HG02623 (cell line): ENCODE measurements at regions not wholly inside any gene's neighbourhood (a gene's known extent, or its start where the extent isn't known, plus 50 kb on each side); places are given as distances from the start of the nearest gene placed in this dataset.

Experiments
- ATAC-seq: cut with Tn5 transposase; IDR thresholded peaks from one replicate; pipeline ENCODE4 v1.9.1; 2021; ENCODE audit warnings: moderate library complexity; ENCODE audit not compliant: unreplicated experiment

DNA sequence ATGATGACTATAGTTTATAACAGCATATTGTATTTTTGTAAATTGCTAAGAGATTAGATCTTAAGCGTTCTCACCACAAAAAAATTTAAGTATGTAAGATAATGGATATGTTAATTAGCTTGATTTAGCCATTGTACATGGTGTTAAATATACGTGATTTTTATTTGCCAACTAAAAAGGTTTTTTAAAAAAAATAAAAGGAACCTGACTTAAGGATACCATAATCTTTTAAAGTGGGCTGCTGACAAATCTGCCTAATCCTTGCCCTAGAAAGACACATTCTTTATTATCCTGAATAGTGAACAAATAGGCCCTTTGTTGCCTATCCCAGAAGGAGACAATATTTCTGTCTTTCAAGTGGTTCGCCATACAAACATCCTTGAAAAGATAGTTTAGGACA is 94.6 kb upstream of the FAM47C start:
- ATAC-seq, result no peak

DNA sequence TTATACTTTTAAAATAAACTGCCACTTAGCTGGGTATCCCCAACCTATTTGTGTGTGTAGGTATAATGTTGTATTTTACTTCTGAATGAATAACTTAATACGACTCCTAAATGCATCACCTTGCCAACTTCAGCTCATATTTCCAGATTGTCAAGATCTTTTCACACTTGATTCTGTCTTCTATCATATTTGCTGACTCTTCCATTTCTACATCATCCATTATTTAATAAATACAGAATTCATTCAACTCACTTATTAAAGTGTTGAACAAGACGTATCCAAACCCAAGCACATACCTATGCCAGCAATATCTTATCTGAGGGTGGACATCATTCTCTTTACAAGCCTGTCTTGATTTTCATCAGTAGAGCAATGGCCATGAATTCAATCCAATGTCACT is 91.2 kb upstream of the FAM47C start:
- ATAC-seq, result no peak

DNA sequence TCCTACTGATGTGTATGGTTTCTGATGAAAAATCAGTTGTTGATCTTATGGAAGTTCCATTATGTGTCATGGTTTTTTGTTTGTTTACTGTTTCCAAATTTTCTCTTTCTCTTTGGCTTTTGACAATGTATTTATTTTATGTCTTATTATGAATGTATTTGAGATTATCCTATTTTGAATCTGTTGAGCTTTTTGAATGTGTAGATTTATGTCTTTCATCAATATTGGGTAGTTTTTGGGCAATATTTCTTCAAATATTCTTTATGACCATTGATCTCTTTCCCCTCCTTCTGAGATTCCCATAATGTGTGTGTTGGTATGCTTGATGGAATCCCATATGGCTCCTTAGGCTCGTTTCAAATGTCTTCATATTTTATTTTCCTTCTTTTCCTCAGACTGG is 80.5 kb upstream of the FAM47C start:
- ATAC-seq, result no peak

DNA sequence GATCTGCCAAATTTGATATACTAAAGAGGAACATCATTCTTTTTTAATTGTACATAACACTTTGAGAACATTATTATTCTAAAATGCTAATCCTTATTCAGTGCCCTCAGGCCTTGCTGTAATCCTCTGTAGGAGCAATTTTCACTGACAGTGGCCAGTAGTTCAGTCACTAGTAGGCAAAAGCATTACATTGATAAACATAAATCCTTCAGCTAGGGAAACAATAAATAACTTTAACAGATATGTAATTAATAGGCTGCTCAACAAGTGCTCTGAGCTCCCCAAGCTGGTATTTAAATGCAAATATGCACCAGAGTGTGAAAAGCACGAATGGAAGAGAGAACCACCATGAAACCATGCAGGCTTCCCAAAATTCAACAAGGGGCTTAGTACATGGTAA is 77.7 kb upstream of the FAM47C start:
- no peak for ATAC-seq

DNA sequence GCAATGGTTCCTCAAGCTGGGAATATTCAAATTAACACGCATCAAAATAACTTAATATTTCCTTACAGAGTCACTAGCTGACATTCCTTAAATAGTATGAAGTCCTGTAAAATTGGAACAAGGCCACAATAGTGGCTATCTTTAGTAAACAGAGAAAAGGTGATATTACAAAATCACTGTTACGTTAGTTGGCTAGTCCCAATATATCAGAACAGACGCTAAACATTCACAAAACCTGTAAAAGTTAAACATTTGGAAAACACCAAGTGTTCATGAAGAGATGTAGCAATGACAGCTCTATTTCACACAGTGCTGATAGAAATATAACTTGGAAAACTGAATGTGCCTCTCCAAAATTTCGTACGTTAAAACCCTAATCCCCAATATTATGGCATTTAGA is 61.0 kb upstream of the FAM47C start:
- no peak for ATAC-seq

DNA sequence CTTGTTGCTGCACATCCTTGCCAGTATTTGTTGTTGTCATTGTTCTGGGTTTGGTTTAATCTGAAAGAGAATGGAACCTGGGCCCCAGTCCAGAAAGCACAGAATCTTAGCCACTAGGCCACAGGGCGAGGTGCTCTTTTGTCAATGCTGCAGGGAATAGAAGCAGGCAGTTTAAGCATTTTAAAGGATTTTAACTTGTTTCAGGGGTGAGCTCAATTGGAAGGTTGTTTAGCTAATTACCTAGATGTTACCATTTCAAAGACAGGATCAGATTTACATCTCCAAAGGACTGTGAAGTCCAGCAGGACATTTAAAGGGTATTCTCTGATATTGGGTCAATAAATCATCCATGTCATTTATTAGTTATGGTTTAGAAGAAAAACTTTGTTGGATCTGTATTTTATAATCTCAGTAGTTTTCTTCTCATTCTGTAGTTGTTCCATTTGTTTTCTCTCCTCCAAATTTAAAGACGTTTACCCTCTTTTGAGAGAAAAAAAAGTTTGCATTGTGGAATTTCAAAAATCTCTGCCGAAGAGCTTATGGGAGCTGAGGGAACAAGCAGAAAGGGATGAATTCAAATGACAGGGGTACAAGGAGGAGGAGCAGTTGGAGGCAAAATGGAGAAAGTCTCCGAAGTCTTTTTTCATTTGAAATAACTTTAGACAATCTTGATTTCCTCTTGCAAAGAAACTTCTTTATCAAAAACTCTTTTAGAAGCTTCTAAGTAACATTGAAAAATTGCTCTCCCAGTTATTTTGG is 57.5 kb upstream of the FAM47C start:
- ATAC-seq, result no peak

DNA sequence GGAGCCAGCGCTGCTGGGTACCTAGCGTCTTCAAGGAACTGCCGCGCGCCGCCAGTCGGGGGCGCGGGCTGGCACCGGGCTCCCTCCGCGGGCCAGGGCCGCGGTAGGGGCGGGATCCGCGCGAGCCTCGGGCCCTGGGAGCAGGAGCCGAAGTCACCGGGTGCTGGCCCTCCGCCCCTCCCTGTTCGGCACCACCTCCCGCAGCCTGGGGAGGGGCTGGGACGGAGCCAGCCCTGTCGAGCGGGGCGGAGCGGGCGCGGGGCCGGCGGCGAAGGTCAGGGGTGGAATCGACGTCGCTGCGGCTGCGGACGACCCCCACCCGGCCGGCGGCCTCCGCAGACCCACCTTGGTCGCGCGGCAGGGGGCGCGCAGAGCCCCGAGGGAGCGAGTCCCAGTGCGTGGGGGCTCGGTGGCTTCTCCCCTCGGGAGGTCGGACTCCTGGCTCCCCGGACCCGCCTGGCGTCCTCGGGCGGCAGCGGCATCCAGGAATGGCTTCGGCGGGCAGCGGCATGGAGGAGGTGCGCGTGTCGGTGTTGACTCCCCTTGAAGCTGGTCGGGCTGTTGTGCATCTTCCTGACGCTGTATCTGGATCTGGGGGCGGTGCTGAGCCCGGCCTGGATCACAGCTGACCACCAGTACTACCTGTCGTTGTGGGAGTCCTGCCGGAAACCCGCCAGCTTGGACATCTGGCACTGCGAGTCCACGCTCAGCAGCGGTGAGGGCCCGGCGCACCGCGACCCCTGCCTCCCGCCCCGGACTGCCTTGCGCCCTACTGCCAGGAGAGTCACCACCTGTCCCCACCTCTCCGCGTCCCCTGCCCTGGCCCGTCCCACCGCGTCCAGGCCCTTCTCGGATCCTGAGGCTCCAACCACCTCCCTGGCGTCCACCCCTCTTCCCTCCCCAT is 50.5 kb upstream of the FAM47C start:
- no peak for ATAC-seq
